H54 (cell line): ENCODE measurements at regions not wholly inside any gene's neighbourhood (a gene's known extent, or its start where the extent isn't known, plus 50 kb on each side); places are given as distances from the start of the nearest gene placed in this dataset.

Experiments
- DNase-seq: peaks from one replicate; pipeline ENCODE4 v3.0.0; 2011; ENCODE audit warnings: low spot score, mixed read lengths; ENCODE audit not compliant: insufficient read length
- FAIRE-seq: peaks from 3 replicates; lab custom pipeline; 2011; peaks lifted over from hg19 to GRCh38; lab: Jason Lieb, UNC
- POLR2A ChIP-seq: IDR thresholded peaks from 2 replicates; pipeline ENCODE4 v1.6.1; 2011; ENCODE audit warnings: low read depth, mild to moderate bottlenecking, low read length

DNA sequence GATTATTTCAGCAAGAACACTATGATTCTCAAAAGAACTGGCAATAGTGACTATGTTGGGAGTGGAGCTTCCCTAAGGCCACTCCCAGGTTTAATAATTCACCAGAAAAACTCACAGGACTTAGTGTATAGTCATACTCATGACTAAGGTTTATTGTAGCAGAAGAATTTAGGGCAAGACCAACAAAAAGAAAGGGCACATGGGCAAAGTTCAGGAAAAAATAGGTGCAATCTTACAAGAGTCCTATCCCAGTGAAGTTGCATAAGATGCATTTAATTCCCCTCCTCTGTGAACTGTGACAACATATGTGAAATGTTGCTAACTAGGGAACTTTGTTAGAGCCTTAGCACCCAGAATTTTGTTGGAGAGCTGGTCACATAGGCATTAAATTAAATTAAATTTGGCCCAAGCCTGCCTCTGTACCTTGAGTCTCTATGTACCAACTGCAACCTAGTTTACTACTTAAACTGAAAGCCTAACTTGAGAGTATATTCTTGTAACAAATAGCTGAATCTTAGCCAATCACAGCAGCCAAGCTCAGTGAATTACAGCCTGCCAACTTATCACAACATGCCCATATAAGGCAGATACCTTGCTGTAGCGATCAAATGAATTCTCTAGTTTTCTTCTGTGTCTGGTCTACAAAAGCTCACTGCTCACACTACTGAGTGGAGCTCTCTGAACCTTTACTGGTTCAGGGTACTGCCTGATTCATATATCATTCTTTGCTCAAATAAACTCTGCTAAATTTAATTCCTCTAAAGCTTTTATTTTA, 386.2 kb upstream of the ARHGEF26 start:
- peak; percentile 3 for DNase-seq
- no peak for TF ChIP-seq POLR2A
- FAIRE-seq = peak; percentile 69

DNA sequence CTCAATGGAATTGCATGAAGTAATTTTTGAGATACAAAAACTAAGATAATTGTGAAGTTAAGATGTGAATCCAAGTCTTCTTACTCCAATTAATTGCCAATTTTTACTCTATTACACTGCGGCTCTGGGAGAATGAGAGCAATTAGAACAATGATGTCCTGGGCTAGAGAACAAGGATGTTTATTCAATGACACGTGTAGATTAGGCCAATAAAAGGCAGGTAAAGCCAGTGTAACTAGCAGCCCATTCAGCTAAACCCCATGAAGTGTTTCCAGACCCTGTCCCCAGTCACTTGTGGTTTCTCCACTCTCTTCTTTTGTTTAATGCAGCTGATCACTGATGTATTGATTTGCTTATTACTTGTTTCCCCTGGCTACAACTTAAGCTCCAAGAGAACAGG, 381.1 kb upstream of the ARHGEF26 start:
- DNase-seq = no peak
- no peak for TF ChIP-seq POLR2A
- FAIRE-seq = no peak

GRCh38 chr3:153744889-153745288, 376.3 kb upstream of the ARHGEF26 start:
- FAIRE-seq (no peak), DNase-seq (no peak)
- TF ChIP-seq POLR2A = no peak

DNA sequence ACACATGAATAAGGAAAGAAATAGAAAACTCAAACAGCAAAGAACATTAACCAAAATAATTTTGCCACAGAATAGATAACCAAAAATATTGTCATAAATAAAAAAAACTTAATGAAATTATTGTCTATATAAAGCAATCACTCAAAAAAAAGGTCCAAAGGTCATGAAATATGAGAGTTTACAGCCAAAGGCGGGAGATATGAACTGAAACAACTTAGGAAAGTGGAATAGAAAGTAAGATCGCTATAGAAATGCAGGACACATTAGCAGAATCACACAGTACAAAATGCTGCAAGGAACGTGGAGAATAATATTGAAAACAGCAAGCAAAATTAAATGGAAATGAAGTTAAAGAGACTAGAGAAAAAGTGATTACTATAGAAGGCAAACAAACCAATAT, 375.0 kb upstream of the ARHGEF26 start:
- DNase-seq (no peak), FAIRE-seq (no peak)
- no peak for TF ChIP-seq POLR2A

DNA sequence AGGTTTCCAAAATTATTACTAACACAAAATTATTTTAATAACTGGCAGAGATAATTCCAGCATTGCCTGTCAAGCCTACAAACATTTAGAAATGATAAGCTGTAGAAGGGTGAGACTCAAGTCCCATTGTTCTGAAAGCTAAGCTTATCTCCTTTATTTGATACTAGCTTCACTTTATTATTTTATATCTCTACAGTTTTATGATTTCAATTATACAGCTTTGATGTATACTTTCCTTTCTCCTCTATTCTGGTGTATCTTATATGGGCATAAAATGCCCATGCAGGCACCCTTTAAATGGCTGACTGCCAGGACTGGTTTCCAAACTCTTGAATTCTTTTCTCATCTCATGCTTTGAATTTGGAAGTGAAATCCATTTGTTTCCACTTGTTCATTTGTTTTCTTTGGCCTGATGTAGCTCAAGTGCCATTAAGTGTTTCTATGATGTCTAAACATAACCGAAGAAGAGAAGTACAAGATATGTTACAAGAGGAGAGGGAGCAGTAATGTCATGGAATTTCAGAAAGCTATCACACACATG, 372.1 kb upstream of the ARHGEF26 start:
- no peak for TF ChIP-seq POLR2A
- FAIRE-seq (no peak), DNase-seq (no peak)

DNA sequence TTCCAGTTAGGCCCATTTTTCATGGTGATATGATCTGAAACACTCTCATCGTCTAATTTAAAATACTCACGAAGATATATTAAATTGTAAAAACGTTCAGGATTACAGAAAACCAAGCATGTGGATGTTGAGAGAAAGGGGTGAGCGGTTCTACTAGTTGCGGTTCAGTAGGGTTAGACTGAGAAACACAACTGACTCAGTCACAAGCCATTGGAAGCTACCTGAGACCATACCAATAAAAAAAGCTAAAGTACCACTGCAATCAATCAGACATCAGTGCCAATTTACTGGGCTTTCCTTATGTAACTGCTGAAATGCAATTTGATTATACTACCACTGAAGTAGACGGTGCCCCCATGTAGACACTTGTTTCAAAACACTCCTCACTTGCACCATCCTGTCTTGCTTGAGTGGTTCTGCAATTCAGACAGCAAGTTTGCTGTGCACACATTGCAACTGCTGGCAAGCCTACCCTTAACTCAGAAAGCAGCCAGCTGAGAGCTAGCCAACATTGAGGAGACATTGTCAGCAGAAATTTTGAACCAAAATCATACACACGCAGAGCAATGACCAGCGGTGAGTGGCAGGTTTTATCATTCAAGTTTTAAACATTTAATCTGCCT, 368.7 kb upstream of the ARHGEF26 start:
- no peak for TF ChIP-seq POLR2A
- FAIRE-seq (no peak), DNase-seq (no peak)

DNA sequence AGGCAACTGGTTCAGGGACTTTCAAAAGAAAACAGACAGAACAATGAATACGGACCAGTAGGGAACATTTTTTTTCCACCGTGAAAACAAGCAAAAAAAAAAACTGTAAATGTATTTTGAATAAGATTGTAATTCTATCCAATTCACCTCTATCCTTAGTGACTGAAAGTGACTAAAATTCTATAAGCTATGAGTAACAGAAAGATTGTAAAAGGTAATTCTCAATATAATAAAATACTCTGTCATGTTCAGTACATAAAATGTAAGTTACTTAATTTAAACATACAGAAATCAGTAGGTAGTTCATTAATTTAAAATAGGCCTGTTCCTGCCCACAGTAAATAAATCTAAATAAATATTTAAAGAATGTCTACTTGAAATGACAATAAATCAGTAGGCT, 368.2 kb upstream of the ARHGEF26 start:
- DNase-seq = no peak
- no peak for TF ChIP-seq POLR2A
- FAIRE-seq = no peak

DNA sequence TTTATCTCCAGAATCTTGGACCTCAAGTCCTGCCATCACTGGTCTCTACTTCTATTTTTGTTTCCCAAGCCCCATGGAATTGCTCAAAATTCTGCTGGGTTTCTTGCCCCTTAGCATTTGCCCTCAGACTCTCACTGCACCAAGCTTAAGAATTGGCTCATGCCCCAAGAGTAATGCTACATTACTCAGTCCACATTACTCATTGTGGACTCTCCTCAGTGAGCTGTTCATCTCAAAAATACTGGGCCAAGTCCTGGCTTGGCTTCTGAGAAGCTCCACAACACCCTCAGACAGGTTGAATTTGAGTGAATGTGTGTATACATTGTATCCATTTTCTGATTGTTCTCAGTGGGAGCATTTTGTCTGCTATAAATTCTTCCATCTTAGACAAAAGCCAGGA, 364.4 kb upstream of the ARHGEF26 start:
- FAIRE-seq (peak; percentile 92), DNase-seq (peak; percentile 7)
- no peak for TF ChIP-seq POLR2A

- DNase-seq (no peak), FAIRE-seq (no peak)
- no peak for TF ChIP-seq POLR2A
These were observed 363.4 kb upstream of the ARHGEF26 start for GRCh38 chr3:153757839-153758238.

- no peak for TF ChIP-seq POLR2A
- DNase-seq (no peak), FAIRE-seq (no peak)
These were observed 360.2 kb upstream of the ARHGEF26 start for GRCh38 chr3:153760948-153761347.

DNA sequence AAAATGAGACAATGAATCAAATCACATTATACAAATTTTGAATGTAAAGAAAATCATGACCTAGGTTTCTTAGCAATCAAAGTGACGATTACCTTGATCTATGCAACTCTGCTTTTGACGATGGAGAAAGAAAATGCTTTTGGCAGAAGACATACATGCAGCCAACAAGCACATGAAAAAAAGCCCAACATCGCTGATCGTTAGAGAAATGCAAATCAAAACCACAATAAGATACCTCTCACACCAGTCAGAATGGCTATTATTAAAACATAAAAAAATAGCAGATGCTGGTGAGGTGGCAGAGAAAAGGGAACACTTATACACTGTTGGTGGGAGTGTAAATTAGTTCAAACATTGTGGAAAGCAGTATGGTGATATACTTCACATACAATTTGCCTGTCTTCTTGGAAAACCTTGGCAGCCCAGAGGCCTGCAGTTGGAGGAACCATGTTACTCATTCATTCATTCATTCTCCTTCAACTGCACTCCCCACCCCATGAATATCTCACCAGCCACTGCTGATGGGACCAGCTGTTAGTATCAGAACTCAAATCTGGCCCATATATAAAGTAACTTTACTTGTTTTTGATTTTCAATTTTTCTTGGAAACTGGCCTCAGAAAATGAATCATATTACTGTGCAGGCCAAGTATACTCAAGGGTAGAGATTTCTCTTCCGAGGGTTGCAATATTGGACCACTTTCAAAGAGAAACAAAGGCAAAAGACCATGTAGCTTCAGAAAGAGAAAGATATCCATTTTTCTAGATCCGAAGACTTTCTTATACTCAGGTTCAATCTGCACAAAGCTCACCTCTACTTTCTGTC, 358.6 kb upstream of the ARHGEF26 start:
- no peak for TF ChIP-seq POLR2A
- no peak for DNase-seq
- FAIRE-seq = no peak

- DNase-seq (no peak), FAIRE-seq (no peak)
- no peak for TF ChIP-seq POLR2A
These were observed 353.3 kb upstream of the ARHGEF26 start for GRCh38 chr3:153767601-153768560.
